DMS53 treated with DMSO at 0.1 percent for 48 hours (cell line): ENCODE measurements at regions not wholly inside any gene's neighbourhood (a gene's known extent, or its start where the extent isn't known, plus 50 kb on each side); places are given as distances from the start of the nearest gene placed in this dataset.
"Not testable (repeated sequence)": the region's sequence is repeated elsewhere in the genome, so short reads cannot be mapped to it uniquely, and the experiment has no call there.

Experiments used
- DNase-seq: peaks from one replicate; lab custom pipeline; 2025; ENCODE audit not compliant: unreplicated experiment; lab: John Stamatoyannopoulos, UW

DNA sequence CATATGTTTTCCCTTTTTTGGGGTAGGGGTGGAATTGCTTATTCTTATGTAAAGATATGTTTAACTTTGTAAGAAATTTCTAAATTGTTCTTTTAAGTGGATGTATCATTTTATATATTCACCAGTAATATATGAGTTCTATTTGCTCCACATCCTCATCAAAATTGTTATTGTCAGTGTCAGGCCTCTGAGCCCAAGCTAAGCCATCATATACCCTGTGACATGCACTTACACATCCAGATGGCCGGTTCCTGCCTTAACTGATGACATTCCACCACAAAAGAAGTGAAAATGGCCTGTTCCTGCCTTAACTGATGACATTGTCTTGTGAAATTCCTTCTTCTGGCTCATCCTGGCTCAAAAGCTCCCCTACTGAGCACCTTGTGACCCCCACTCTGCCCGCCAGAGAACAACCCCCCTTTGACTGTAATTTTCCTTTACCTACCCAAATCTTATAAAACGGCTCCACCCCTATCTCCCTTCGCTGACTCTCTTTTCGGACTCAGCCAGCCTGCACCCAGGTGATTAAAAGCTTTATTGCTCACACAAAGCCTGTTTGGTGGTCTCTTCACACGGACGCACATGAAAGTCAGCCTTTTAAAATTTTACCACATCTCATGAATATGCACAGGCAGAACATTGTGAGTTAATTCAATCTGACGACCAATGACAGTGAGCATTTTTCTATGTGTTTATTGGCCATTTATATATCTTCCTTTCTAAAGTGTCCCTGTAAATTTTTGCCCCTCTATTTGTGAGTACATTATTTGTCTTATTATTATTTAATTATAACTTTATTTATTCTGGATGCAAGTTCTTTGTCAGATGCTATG is 176.8 kb downstream of the CDC14C start:
- not testable (repeated sequence) for DNase-seq

DNA sequence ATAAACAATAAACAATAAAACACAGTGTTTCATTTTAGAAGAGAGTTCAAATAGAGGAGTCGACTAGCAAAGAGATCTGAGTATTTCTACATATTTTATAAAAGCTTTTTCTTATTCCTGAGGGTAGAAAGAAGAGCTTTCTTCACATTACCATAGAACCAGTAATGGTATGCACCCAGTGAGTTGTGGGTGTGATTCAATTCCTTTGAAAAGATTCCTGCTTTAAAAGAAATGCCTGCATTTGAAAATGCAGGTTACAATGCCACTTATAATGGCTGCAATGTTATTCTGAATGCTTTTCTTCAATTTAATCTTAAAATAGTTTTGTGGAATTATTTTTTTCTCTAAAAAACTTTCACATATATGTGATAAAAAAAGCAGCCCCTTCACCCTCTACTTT is 178.1 kb downstream of the CDC14C start:
- DNase-seq = no peak

DNA sequence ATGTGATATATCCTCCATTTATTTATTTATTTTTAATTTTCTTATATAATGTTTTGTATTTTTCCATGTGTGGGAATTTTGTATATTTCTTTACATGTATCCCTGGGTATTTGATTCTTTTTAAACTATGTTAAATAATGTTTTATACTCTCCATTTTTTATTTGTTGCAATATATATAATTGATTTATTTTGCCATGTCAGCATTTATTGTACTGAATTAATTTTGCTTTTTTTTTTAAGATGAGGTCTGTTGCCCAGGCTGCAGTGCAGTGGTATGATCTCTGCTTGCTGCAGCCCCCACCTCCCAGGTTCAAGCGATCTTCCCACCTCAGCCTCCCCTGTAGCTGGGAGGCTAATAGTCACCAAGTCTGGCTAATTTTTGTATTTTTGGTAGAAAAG is 187.4 kb downstream of the CDC14C start:
- no peak for DNase-seq

DNA sequence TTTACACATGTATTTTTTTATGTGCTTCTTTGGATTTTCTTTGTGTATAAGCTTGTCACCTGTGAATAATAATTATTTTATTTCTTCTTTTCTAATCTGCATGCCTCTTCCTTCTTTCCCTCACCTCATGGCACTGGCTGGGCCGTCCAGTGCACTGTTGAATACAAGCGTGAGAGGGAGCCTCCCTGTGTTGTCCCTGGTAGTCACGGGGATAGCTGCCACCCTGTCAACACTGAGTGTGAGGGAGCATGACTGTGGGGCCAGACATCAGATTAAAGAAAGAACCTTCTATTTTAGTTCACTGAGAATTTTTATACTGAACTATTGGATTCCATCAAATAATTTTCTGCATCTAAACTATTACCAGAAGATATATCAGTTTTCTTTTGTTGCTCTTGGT is 187.9 kb downstream of the CDC14C start:
- DNase-seq = no peak

DNA sequence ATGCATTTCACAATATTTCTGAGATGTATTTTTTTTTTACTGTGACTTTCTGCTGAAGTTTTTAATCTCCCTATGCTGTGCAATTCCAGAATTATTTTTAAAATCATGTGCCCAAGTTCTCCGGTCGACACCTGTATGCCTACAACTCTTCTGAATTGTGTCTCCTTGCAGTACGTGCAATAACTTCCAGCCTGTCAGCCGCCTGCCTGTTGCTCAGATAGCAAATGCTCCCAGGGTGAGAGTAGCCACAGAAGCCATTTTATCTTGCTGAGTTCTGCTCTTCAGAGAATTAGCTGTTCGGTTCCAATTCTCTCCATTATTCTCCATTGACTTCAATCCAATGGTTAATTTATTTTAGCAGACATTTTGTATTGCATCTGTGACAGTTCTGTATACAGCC is 188.3 kb downstream of the CDC14C start:
- no peak for DNase-seq

DNA sequence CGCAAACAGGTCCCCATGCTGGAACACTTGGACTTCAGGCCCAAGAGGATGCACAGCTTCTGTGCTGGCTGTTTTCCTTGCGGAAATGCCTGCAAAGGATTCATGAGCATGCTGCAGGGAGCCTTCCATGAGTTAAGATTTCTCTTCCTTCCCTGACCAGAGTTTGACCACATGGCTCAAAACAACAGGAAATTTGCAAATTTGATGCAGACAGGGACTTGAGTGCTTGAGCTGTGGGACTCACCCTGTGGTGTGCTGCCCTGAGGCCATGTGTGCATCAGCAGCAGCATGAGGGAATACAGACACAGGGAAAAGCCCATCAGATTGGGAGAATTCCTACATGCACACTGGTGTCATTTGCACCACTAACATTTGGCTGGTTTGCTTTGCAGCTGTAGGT is 195.4 kb downstream of the CDC14C start:
- DNase-seq = no peak

DNA sequence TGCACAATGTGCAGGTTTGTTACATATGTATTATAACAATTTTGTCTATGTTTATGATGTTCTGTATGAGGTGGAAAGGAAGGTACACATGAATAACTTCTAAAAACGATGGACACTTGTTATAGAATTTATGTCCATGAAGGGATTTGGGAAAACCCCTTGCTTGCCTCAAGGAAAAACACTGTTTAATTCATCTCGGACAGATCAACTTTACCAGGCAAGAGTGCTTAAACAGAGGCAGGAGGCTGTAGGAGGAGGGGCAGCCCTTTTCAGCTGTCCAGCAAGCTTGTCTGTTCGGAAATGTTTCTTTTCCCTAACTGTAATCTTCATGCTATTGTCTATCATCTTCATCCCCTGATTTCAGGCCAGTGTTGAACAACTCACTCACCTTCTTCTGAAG is 200.9 kb downstream of the CDC14C start:
- no peak for DNase-seq

DNA sequence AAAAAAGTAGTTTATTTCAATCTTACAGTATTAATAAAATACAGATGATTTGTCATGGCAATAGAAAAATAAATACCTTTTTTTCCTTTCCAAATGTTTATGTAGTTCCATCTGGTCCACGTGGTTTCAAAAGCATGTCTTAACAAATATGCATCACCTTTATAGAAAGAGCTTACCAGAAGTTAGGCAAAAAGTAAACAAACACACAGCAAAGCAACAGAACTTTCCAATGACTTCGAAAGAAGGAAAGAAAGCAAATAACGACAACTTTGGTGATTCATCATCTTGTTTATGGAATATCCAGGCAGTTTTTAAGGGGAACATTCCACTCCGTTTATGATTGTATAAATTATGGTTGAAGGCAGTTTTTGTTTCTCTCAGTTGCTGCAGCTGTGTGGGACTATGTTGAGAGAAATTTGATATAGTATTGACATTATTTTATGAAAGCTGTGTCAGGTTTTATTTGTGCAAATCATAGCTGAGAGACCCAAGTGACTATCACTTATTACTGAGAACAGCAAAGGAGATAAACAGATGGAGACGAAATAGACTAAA is 203.1 kb downstream of the CDC14C start:
- DNase-seq = no peak

DNA sequence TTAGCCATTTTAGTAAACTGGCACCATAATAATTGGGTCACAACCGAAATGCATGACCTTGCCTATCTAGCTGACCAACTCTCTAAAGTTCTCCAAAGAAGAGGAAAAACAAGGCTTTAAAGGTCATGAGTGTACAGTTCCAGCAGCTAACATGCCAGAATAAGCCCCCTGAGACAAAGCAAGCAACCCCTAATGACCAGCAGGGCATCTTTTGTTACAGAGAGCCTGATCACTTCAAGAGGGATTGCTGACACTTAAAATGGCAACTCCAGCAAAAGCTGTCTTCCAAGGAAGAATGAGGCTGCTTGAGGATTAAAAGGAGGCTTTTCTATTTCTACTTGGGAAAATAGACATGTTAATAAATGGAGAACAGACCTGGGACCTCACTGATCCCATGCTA is 213.6 kb downstream of the CDC14C start:
- no peak for DNase-seq

DNA sequence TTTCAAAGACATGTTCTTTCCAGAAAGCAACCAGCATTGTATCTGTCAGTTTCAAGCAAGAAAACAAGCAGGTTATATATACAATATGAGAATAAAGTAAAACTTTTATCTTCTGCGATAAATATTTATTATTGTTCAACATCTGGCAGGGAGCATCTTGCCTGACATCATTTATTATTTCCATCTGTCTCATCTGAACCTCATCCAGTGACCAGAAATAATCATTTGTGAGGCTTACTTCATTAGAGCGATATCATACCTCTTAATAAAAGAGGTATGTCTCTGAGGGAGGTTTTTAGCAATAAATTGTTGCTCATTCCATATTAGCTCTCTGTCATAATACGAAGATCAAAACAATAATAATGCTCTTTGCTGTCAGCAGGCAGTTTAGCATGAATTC is 226.1 kb downstream of the CDC14C start:
- no peak for DNase-seq

DNA sequence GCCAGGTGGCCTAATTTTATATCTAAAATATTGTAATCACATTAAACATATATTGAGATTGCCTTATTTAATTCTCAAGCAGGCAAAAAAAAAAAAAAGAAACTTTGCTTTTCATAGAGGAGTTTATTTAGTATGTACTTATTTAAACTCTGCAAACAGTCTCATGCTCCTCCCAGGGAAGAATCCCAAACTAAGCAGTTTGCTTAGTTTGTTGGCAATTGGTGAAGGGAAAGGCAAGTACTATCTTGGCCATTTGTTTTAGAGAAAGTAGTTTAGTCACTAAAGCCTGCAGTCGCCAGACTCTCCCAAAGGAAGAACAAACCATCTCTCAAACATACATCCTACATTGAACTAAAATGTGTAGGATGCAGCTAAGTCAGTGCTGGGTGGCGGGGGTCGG is 226.8 kb downstream of the CDC14C start:
- DNase-seq = no peak

DNA sequence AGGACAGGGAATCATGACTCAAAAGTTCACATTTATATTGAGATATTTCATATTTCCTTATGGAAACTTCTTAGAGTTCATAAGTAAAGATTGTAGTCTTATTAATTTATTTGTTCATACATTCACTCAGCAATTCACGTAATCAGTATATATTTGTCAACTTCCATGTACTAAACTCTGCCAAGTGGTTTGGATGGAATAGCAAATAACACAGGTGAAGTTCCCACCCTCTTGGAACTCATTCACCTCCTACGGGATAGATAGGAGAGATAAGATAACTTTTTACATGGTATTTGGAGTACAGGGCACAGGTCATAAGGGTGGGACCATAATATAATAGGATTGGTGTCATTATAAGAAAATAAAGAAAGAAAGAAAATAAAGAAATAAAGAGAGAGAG is 234.0 kb downstream of the CDC14C start:
- no peak for DNase-seq

DNA sequence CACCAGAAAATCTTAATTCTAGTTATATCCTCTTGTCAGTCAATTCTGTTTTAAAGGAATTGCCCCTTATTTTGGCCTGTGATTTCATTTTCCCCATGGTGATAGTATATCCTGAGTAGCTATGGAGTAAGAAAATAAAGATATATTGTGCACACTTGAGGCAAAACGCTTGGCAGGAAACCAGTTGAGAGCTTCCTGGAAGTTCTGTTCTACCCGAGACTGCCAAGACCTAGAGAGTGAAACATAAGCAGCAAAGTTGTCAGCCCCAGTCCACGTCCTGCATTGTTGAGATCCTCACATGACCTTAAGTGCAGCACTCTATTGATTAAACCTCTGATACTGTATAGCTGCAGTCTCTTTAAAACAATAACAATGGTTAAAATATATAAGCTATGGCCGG is 235.2 kb downstream of the CDC14C start:
- no peak for DNase-seq

DNA sequence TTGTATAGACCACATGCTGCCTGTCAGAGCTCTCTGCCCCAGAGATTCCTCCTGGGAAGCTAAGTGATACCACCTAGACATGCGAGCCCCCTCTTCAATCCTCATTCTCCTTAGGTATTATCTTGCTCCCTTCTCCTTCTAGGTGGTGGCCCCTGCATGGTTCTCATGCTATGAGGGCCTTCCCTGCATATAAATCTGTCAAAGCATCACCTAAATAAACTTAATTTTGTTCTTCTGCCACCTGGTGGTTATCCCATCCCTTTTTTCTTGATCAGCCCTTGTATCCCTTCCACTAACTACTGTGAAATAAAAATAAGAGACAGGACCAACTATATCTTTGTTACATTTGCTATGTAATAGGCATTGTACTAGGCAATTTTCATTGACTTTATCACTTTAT is 242.1 kb downstream of the CDC14C start:
- no peak for DNase-seq

DNA sequence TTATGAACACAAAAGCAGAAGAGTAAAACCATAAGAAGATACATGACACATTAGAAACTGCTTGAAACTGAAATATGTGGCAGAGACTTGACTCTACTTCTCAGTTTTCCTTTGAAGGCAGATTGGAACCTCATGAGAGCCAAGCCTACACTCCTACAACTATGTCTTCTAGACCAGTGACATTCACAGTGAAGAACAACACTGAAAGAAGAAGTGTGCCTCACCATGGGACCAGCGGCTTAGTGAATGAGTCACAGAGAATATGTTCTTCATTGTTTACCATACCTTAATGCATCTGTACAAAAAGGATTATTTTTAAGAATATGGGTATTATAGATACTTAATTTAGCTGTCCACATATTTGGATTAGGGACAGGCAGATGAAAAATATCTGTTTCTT is 248.3 kb downstream of the CDC14C start:
- no peak for DNase-seq

DNA sequence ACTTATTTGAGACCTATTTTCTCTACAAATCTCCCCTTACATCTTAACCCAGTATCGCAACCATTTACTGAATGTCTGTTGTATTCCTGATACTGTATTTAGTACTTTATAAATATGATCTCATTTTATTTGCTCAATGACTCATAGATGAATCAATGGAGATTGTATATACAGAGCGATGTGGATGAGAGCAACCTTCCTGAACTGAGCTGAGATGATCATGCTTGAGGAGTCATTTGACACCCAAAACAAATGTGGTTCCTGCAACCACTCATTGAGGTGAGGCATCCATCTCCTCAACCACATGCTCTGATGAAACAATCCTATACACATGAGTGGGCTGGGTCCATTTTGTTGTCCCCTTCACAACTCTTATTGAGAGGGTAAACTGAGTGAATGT is 250.0 kb downstream of the CDC14C start:
- DNase-seq = peak; percentile 96

DNA sequence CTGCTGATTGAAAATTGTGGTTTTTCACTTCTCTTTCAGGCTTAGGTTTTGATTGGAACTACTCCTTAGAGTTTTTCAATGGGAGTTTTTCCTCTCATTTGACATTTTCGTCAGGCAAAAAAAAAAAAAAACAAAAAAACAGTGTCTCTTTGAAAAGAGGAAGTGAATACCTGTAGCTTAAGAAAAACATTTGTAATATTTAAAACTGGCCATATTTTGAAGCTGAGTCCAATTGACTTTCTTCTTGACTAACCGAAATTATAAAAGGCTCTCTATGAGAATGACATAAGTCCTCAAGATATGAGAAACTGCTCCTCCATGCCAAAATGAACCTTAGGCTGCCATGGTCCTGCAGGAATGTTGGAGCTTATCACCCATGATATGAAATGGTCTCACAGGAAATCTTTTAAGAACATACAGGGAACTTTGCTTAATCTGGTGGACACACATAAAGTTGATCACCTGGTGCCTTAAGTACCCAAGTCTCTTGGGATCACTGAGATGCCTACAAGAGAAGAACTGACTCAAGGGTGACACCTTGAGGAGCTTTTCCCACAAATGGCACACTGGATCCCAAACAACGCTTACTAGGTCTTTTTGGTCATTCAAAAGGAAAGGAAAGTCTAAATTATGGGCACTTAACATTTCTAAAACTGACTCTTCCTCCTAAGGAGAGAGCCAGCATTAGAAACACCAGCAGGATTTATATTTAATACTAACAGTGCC is 263.4 kb downstream of the CDC14C start:
- no peak for DNase-seq

DNA sequence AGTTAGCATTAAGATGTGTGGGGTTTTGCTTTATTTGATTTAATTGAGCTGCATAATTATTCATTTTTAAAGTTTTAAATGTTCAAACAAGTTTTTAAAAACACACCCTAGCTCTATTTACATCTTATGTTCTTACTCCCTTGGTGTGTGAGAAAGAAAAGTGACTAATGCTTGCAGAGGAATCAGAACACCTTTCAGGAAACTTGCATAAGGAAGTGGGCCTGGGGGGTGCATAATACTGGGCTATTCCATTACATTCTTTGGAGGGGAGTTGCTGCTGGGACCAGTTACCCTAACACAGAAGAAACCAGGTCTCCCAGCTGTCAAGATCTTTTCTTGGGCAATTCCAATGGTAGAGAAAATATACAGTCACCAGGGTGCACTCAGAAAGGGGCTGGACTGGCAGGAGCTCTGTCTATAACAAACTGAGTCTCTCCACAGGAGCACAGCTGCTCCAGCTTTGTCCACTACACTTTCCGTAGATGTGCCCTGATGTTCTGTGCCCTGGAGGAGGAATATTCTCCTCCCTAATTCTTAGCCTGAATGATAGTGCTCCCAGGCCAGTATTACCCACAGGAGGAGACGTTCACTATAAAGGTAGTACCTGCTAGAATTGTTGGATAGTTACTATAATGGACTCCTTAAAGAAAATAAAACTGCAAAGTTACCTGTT is 304.2 kb downstream of the CDC14C start:
- no peak for DNase-seq

DNA sequence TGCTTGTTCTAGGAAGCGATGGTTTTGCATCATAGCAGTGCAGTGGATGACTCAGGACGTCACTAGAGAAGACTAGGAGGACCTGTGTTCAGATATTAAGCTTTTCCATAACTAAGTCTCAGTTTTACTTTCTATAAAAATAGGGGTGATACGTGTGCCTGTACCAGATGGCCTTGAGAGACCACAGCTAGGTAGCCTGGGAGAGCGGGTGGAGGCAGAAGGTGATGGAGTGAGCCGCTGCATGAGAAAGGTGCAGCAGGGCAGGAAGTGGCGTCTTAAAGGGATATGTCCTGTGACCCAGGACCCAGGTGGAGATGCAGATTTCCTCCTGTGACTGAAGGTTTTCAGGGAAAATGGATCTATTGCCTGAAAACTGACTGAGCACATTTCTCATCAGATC is 304.9 kb downstream of the CDC14C start:
- no peak for DNase-seq

DNA sequence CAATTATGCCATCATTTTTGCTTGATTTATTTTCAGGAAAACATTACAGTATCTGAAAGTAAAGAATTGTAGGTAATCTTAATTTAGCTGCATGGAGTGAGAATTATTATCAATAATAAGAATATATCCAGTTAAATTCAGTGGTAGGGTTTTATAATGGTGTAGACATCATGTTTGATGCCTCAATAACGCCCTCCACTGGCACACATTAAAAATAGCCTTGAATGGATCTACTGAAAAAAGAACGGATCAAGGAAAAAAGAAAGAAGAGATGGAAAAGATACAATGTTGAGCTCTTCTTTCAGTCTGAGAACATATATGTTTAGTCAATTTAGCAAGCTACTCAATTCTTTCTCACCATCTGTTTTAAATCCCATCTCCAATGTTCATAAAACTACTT is 319.2 kb downstream of the CDC14C start:
- no peak for DNase-seq

DNA sequence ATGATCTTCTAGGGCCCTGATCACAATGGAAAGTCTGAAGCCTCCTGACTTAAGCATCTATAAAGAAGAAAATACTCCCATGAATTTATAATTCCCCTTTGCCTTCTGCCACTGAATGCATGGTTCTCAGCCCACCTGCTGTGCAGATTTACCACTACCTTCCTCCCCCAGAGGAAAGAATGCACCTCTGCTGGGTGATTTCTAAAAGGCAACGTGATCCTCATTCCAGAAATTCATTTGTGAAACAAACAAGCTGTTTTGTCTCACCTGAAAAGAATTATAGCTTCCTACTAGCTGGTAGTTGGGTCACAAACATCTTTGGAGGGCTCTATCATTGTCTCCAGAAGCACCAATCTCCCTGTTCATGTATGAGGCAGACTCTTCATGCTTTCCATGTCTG is 320.2 kb downstream of the CDC14C start:
- DNase-seq = no peak

DNA sequence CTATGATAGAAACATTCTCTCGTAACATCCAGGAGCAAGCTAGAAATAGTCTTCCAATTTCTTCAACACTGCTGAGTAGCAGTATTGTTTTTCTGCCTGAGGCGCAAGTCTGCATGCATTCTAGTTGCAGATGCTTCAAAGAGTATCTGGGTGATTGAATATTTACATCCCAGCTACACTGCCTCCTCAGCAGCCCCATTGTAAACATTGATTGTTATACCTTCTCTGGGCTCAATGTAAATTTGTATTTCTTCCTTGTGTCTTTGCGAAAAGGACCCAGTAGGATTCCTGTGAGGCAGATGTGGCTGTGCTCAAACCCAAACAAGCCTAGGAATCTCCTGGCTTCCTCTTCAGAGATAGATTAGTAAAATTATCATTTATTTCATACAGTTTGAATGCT is 320.7 kb downstream of the CDC14C start:
- no peak for DNase-seq
